ENCODE measurements at regions not wholly inside any gene's neighbourhood (a gene's known extent, or its start where the extent isn't known, plus 50 kb on each side); places are given as distances from the start of the nearest gene placed in this dataset.

DNA sequence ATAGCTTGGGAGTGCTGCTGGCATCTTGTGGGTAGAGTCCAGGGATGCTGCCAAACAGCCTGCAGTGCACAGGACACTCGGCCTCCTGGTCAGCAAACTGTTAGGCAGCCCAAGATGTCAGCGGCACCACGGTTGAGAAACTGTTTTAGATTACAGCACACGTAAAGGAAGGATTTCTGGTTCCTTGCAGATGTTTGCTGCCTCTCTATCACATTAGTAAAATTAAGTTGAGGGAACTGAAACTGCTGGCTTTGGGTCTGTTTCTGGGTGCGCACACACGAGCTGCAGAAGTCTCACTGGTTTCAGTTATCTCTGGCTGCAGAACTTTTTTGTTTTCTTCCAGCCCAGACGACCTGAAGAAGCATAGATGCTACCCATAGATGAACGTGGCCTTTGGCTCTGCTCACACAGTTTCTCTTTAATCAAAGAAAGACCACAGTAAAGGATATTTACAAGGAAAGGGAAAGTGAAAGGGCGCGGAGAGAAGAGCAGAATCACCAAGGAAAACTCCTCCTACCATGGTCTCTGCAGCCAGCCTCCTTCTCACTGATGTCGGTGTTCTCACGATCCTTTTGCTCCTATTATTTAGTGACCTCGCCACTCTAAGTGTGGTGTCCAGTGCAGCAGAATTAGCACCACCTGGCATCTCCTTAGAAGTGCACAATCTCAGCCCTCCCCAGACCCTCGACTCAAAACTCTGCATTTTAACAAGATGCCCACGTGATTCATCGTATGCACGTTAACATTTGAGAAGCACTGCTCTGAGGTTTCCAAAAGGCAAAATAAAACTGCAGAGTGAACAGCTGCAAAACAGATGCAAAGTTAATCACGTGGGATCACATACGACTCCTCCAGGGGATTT lies 50.6 kb upstream of the AKAP13 start:
- DNase-seq: peak in 1 of 3 donors; percentile 66
- intact Hi-C loops (cut with DNase I, micrococcal nuclease): loop anchor here in 1 of 2 donors (5.0 kb wide), 1 partner anchor 83 kb away; no protein-coding TSS in a partner anchor
- Histone ChIP-seq H3K4me3 (no peak overlapping the region), H3K4me1 (ENCODE audit: low read depth) (peaks cover 18% of the 10 kb centered on the region), H3K9me3 (no peaks in the 10 kb centered on the region), H3K36me3 (ENCODE audit: low read depth) (no peaks in the 10 kb centered on the region)
- TF ChIP-seq, protein P1, sequence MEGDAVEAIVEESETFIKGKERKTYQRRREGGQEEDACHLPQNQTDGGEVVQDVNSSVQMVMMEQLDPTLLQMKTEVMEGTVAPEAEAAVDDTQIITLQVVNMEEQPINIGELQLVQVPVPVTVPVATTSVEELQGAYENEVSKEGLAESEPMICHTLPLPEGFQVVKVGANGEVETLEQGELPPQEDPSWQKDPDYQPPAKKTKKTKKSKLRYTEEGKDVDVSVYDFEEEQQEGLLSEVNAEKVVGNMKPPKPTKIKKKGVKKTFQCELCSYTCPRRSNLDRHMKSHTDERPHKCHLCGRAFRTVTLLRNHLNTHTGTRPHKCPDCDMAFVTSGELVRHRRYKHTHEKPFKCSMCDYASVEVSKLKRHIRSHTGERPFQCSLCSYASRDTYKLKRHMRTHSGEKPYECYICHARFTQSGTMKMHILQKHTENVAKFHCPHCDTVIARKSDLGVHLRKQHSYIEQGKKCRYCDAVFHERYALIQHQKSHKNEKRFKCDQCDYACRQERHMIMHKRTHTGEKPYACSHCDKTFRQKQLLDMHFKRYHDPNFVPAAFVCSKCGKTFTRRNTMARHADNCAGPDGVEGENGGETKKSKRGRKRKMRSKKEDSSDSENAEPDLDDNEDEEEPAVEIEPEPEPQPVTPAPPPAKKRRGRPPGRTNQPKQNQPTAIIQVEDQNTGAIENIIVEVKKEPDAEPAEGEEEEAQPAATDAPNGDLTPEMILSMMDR (IDR thresholded peaks at IDR 0.05): no peak
- ATAC-seq: peak; percentile 60
